Stimulated activated CD8-positive, alpha-beta memory T cell treated with anti-CD3 and anti-CD28 coated beads, Interleukin-7, amount 100 ng/mL, for 24 hours (primary cell): ENCODE measurements at regions not wholly inside any gene's neighbourhood (a gene's known extent, or its start where the extent isn't known, plus 50 kb on each side); places are given as distances from the start of the nearest gene placed in this dataset.
"Not testable (repeated sequence)": the region's sequence is repeated elsewhere in the genome, so short reads cannot be mapped to it uniquely, and the experiment has no call there.

Source experiments
- DNase-seq: peaks from one replicate; pipeline ENCODE4 v3.0.0-alpha.2; 2020; ENCODE audit warnings: low read depth

- DNase-seq, result no peak
Observed at GRCh38 chr20:24418731-24419130, 50.7 kb upstream of the SYNDIG1 start.

- DNase-seq, result no peak
Observed at GRCh38 chr20:24417485-24417884, 51.9 kb upstream of the SYNDIG1 start.

DNA sequence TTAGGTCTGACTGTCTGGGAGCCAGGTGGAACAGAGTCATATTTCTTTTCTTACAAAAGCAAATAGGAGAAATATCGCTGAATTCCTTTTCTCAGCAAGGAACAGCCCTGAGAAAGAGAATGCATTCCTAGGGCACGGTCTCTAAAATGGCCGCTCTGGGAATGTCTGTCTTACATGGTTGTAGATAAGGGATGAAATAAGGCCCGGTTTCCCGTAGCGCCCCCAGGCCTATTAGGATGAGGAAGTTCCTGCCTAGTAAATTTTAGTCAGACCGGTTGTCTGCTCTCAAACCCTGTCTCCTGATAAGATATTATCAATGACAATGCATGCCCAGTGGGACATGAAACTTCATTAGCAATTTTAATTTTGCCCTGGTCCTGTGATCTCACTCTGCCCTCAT, 54.0 kb upstream of the SYNDIG1 start:
- not testable (repeated sequence) for DNase-seq

DNA sequence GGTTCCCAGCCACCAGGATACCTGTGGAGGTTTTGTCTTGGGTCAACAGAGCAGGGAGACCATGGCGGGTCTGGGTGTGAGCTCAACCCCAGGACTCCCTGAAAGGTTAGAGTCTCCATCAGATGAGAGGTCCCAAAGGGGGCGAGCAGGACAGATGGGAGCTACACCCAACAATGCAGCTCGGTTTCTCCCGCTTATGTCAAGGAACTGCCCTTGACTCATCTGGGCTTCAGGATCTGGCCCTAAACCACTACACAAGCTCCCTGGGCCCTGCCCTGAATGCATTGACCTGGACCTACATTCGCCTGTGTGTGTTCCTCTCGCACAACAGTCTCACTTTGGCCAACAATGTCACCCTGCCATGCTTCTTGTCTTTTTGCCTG, 57.6 kb upstream of the SYNDIG1 start:
- no peak for DNase-seq

DNA sequence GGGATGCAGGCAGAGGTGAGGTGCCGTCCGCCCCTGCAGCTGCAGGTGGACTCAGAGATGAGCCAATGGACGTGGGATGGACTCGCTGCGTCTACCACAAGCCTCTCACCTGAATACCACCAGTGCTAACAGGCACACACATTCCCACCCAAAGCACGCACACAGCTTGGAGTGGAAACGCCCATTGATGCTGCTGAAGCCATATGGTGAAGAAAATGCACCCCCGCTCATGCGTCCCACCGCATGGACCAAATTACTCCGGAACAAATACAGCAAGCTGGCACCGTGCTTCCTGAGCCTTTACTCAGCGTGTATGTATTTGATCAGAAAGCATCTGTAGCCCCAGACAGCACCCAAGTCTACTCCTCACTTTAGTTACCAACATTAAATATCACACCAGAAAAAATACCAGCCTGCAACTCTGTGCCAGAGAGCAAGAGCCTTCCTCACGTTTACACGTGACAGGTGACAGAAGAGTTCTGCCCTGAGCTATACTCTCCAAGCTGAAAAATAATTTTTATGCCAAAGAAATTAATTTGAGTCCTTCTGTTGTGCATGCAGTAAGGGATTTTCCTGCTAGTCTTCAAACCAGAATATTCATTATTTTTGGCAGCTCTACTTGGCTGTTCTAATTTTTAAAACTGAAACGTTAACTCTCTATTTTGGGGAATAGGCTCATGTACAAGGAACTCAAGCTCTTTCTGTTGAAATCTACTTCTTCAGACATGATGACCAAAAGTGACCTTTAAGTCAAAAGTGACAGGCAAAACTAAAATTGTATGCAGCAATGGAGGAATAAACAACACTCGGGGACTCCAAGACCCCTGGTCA, 58.2 kb upstream of the SYNDIG1 start:
- DNase-seq, result no peak

- DNase-seq, result no peak
Observed at GRCh38 chr20:24407151-24407550, 62.3 kb upstream of the SYNDIG1 start.

- no peak for DNase-seq
Observed at GRCh38 chr20:24406750-24407149, 62.7 kb upstream of the SYNDIG1 start.

- no peak for DNase-seq
Observed at GRCh38 chr20:24406251-24406650, 63.2 kb upstream of the SYNDIG1 start.

DNA sequence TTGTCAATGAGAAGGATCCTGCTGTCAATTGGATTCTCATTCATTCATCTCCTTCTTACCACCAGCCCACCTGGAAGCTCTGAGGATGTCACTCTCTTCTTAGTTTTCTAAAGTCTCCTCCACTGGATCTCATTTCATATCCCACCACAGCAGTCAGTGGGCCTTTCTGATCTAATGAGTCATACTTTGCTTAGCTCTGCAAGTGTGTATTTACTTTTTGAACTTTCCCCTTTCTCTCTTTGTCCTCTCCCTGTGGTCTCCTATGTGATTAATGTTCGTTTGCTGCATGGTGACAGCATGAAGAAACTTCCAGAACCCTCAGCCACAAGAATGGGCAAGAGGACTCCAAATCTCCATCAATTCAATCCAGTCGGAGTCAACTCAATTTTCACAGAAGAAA, 63.6 kb upstream of the SYNDIG1 start:
- no peak for DNase-seq

DNA sequence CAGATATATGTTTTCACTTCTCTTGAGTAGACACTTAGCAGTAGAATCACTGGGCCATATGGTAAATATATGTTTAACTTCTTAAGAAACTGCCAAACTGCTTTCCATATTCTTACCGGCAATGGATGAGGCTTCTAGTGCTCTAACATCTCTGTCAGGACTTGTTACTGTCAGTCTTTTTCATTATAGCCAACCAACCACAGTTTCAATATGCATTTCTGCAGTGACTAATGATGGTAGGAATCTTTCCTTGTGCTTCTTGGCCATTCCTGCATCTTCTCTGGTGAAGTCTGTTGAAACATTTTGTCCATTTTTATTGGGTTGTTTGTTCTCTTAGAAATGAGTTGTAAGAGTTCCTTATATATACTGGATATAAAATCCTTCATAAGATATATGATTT, 66.0 kb upstream of the SYNDIG1 start:
- no peak for DNase-seq

DNA sequence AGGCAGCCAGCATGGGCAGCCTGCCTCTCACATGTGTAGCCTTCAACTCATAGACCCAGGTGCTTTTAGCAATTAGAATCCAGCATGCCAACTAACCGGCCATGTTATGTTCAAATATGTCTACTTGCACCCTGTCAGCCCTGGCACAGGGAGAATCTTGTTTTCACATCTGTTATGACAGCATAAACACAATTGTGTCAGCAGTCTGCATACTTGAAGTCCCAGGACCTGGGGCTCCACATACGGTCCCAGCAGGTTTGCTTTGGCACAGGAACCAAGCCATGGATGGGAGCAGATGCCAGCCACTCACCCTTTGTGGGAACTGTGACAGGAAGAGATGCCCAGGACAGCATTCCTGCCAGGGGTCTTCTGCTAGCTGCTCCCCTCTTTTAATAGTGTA, 67.2 kb upstream of the SYNDIG1 start:
- no peak for DNase-seq

- no peak for DNase-seq
Observed at GRCh38 chr20:24395151-24395550, 74.3 kb upstream of the SYNDIG1 start.

DNA sequence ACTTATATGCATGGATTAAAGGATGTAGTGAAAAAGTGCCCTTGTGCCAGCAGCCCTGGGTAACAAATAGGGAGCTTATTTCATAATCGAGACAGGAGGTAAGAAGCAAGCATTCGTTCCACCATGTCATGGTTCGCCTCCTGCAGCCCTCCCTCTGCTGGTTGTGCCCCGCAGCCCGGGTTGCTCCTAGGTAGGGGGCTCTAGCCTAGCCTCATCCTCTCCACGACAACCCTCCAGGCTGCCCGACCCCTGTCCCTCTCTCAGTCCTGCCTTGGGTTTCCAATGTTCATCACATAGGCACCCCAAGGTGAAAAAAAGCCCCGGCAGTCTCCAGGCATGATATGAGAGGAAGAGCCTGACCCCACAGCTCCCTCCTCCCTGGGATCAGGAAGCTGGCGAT, 75.5 kb upstream of the SYNDIG1 start:
- no peak for DNase-seq

DNA sequence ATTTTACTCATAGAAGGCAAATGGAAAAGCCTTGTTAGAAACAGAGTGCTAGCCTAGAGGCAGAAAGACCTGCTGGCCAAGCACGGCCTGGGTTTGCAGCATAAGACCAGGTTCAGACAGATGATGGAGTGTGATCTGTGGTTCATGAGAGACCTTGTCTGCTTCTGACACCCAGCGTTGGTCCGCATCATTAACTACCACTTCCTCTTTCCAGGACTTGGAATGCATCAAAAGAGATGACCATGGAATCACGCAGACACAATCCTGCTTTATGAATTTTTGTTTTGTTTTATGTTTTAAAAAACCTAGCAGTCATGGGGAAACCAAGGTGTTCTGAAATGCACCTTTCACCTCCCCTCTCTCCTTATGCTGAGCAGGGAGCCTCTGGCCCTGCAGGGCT, 76.8 kb upstream of the SYNDIG1 start:
- no peak for DNase-seq

DNA sequence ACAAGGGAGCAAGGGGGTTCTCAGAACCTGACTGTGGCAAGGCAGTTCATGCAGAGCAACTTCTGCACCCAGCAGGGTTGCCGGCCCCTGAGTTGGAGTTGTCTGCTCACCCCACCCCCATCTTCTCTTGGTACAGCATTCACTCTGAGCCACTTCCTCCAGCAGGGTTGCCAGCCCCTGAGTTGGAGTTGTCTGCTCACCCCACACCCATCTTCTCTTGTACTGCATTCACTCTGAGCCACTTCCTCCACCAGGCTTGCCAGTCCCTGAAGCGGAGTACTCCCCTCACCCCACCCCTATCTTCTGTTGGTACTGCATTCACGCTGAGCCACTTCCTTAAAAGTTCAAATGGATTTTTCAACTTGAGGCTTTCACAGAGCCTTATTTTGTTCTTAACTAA, 79.7 kb upstream of the SYNDIG1 start:
- no peak for DNase-seq

DNA sequence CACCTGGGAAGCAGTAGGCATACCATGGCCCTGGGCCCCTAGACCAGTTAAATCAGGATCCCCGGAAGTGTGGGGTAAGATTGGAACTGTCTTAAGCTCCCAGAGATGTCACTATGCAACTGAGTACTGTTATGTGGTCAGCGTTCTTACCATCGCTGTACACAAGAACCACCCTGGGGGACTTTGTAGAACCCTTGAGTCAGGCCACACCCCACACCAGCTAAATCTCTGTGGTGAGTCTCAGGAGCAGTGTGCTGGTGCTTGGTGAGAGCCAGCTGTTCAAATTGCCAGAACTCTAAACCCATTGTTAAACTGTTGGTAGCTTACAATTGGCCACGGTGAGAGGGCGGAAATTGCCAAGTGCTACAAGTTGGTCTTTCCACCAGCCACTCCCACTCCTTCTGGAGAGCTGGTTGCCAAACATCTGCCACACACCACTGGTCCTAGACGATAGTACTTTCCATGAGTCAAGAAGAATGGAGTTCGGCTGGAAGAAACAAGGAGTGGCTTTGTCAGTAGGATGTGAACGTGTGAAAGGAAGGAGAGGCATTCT, 80.5 kb upstream of the SYNDIG1 start:
- no peak for DNase-seq

DNA sequence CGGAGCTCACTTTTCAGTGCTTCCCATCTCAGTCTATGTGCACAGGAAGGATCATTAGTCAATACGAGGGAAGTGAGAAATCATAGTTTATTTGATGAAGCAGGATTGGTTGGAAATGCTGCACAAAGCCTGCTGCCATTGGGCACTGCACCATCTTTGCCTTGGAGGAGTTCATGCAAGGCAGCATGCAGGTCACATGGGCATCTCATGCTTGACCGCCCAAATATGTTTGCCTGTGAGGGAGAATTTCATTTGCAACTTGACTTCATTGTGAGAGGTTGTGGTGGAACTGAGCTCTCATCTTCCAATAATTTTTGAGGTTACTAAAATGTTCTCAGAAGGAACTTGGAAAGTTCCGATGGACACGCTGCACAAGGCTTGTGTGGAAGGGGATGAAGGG, 83.9 kb upstream of the SYNDIG1 start:
- DNase-seq, result no peak

DNA sequence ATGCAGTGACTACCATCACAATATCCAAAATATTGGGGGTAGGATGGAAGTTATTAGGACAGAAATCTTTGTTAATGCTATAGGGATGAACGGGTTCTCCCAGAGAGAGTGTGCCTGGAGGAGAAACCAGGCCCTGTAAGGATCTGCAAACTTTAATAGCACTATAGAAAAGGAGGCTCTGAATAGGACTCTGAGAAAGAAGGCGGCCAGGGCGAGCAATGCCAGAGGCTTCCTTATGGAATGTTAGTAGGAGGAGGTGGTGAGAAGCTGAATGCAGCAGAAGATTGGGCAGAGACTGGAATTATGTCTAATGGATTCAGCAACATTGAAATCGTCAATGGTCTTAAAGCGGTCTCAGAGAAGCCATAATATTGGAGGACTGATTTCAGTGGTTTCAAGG, 84.6 kb upstream of the SYNDIG1 start:
- DNase-seq, result no peak

DNA sequence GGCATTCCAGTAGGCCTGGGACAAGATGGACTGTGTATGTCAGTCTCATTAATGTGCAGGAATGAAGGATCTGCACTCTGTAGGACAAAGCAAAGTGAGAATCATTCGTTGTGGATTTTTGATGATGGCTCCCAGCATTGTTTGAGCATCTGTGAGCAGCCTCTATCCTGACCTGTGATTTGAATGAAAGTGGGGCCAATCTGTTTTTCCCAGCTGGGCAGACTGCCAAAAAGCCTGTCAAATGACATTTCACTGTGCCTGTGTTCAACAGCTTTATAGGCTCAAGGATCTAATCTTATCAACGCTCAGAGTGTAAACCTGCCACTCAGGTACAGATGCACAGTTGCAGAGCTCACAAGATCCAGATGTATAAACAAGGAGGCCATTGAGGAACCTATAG, 86.7 kb upstream of the SYNDIG1 start:
- DNase-seq, result no peak

DNA sequence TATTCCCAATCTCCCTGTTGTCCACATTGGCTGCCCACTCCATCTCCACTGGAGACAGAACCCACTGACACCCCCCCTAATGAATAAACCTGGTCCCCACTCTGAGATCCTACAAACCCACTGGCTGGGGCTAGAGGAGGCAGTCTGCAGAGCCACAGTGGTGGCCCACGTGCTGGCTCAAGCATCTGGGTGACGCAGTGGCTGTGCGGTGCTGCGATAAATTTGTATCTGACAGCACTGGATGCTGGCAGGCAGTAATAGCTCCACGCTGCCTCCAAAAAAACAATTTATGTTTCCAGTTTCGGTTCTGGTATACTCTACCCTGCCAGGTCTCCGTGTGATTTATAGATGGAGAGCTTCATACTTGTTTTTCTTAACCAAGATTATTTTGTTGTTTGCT, 87.1 kb upstream of the SYNDIG1 start:
- no peak for DNase-seq

DNA sequence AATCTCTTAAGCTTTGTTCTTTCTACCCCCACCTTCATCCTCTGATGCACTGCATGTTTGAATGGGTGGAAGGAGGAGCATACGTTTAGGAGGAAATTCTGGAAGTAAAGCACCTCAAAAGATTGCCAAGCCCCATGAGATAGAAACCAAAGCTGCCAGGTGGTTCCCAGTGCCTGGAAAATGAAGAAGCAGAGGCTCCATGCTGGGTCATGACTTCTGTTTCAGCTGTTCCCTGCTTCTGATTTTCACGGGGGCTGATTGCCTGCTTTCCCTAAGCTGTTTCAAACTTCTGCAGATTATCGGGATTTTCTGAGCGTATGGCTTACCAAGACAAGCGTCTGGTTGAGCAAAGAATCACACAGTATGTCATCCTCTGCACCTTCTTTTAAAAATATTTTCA, 87.5 kb upstream of the SYNDIG1 start:
- DNase-seq, result no peak

DNA sequence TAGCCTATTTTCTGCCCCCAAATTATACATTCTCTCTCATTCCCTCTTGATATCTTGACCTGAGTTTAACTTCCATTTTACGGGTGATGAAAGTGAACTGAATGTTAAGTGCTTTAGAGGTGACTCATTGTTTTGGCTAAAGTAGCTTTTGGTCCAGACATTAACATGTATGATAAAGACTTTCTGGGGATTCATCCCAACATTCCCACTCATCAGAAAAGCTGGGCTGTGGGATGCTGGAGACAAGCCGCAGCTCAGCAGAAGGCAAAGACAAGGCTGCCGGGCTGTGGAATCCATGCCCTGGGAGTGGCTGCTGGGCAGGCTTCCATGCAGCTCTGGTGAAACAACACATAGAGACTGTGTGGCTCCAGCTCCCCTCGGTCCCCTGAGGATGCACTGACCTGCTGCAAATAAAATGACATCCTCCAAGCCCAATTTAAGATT, 89.9 kb upstream of the SYNDIG1 start:
- no peak for DNase-seq

GRCh38 chr20:24378661-24379483, 90.6 kb upstream of the SYNDIG1 start:
- DNase-seq, result no peak
